ENCODE measurements at regions not wholly inside any gene's neighbourhood (a gene's known extent, or its start where the extent isn't known, plus 50 kb on each side); places are given as distances from the start of the nearest gene placed in this dataset.

GRCh38 chr12:34350092-34351041, 328.1 kb downstream of the ALG10 start:
- H3K27me3 ChIP-seq (ENCODE audit: control insufficient read depth, insufficient read depth, low read length): no peaks in the 10 kb centered on the region
- H3K4me1 ChIP-seq (ENCODE audit: control insufficient read depth in 2 of 3, insufficient read depth in 2 of 3, low read depth in 1 of 3, low read length in 3 of 3): no peaks in the 10 kb centered on the region
- no peaks in the 10 kb centered on the region for H3K9me3 ChIP-seq (ENCODE audit: control insufficient read depth in 2 of 3, insufficient read depth in 1 of 3, low read length in 3 of 3)
- H3K4me3 ChIP-seq (ENCODE audit: low read length in 3 of 3): no peak overlapping the region
- H3K36me3 ChIP-seq (ENCODE audit: control insufficient read depth in 2 of 3, insufficient read depth in 3 of 3, low read length in 3 of 3): no peaks in the 10 kb centered on the region
- DNase-seq: no peak
- no peak overlapping the region for H3K9ac ChIP-seq (ENCODE audit: low read length in 3 of 3)
- intact Hi-C loops (cut with DNase I): no loop called here
- TF ChIP-seq, protein P1, sequence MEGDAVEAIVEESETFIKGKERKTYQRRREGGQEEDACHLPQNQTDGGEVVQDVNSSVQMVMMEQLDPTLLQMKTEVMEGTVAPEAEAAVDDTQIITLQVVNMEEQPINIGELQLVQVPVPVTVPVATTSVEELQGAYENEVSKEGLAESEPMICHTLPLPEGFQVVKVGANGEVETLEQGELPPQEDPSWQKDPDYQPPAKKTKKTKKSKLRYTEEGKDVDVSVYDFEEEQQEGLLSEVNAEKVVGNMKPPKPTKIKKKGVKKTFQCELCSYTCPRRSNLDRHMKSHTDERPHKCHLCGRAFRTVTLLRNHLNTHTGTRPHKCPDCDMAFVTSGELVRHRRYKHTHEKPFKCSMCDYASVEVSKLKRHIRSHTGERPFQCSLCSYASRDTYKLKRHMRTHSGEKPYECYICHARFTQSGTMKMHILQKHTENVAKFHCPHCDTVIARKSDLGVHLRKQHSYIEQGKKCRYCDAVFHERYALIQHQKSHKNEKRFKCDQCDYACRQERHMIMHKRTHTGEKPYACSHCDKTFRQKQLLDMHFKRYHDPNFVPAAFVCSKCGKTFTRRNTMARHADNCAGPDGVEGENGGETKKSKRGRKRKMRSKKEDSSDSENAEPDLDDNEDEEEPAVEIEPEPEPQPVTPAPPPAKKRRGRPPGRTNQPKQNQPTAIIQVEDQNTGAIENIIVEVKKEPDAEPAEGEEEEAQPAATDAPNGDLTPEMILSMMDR (IDR thresholded peaks at IDR 0.05; ENCODE audit: borderline replicate concordance, extremely low read depth, insufficient read depth): no peak
- no peak for FAIRE-seq
- H3K27ac ChIP-seq (ENCODE audit: low read depth in 2 of 2, low read length in 2 of 2): no peak overlapping the region

- peaks cover 0 to 3% (median 0%) of the 10 kb centered on the region in 3 donors for H3K9me3 ChIP-seq (ENCODE audit: control insufficient read depth in 2 of 3, insufficient read depth in 1 of 3, low read length in 3 of 3)
- no peaks in the 10 kb centered on the region for H3K36me3 ChIP-seq (ENCODE audit: control insufficient read depth in 2 of 3, insufficient read depth in 3 of 3, low read length in 3 of 3)
- intact Hi-C loops (cut with DNase I): no loop called here
- H3K27ac ChIP-seq (ENCODE audit: low read depth in 2 of 2, low read length in 2 of 2): no peak overlapping the region
- no peaks in the 10 kb centered on the region for H3K4me1 ChIP-seq (ENCODE audit: control insufficient read depth in 2 of 3, insufficient read depth in 2 of 3, low read depth in 1 of 3, low read length in 3 of 3)
- H3K27me3 ChIP-seq (ENCODE audit: control insufficient read depth, insufficient read depth, low read length): no peaks in the 10 kb centered on the region
- H3K9ac ChIP-seq (ENCODE audit: low read length in 3 of 3): no peak overlapping the region
- TF ChIP-seq, protein P1 (IDR thresholded peaks at IDR 0.05; ENCODE audit: borderline replicate concordance, extremely low read depth, insufficient read depth): no peak
- H3K4me3 ChIP-seq (ENCODE audit: low read length in 3 of 3): no peak overlapping the region
- FAIRE-seq (no peak), DNase-seq (no peak)
Observed at GRCh38 chr12:34352098-34352497, 329.8 kb downstream of the ALG10 start.

DNA sequence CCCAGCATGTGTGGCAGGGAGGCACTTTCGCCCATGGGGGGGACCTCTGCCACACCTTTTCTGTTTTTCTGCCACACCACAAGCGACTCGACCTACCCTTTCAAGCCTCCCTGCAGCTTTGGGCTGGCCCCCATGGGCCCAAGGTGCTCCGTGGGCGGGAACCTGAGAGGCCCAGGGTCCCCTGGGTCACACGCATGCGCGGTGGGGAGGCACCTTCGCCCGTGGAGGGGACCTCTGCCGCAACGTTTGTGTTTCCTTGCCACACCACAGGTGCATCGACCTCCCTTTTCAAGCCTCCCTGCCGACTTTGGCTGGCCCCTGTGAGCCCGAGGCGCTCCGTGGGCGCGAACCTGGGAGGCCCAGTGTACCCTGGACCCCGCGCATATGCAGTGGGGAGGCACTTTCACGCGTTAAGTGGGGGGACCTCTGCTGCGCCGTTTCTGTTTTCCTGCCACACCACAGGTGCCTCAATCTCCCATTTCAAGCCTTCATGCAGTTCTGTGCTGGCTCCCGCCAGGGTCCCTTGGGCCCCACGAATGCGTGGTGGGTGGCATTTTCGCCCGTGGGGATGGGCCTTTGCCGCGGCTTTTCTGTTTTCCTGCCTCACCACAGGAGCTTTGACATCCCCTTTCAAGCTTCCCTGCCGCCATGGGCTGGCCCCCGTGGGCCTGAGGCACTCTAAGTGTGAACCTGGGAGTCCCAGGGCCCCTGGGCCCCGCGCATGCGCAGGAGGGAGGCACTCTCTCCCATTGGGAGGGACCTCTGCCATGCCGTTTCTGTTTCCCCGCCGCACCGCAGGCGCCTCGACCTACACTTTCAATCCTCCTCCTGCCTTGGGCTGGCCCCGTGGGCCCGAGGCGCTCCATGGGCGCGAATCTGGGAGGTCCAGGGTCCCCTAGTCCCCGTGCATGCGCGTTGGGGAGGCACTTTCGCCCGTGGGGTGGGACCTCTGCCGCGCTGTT, 332.2 kb downstream of the ALG10 start:
- Histone ChIP-seq H3K27ac (ENCODE audit: low read depth in 2 of 2, low read length in 2 of 2) (no peak overlapping the region), H3K36me3 (ENCODE audit: control insufficient read depth in 2 of 3, insufficient read depth in 3 of 3, low read length in 3 of 3) (no peaks in the 10 kb centered on the region), H3K9ac (ENCODE audit: low read length in 3 of 3) (no peak overlapping the region), H3K27me3 (ENCODE audit: control insufficient read depth, insufficient read depth, low read length) (no peaks in the 10 kb centered on the region), H3K4me1 (ENCODE audit: control insufficient read depth in 2 of 3, insufficient read depth in 2 of 3, low read depth in 1 of 3, low read length in 3 of 3) (no peaks in the 10 kb centered on the region), H3K9me3 (ENCODE audit: control insufficient read depth in 2 of 3, insufficient read depth in 1 of 3, low read length in 3 of 3) (peaks cover 0 to 3% (median 0%) of the 10 kb centered on the region in 3 donors), H3K4me3 (ENCODE audit: low read length in 3 of 3) (no peak overlapping the region)
- FAIRE-seq: no peak
- intact Hi-C loops (cut with DNase I): no loop called here
- TF ChIP-seq, protein P1 (IDR thresholded peaks at IDR 0.05; ENCODE audit: borderline replicate concordance, extremely low read depth, insufficient read depth): no peak
- no peak for DNase-seq
